H1 (cell line): ENCODE measurements at regions not wholly inside any gene's neighbourhood (a gene's known extent, or its start where the extent isn't known, plus 50 kb on each side); places are given as distances from the start of the nearest gene placed in this dataset.

ENCODE experiments used
- CREB1 ChIP-seq: IDR thresholded peaks from 2 replicates; pipeline ENCODE4 v1.6.1; 2012; ENCODE audit warnings: inconsistent platforms
- CTBP2 ChIP-seq: IDR thresholded peaks from 2 replicates; pipeline ENCODE4 v1.7.0; 2011; ENCODE audit warnings: borderline replicate concordance, mild to moderate bottlenecking, moderate library complexity, mixed read lengths, low read length; ENCODE audit not compliant: insufficient read depth, insufficient read length
- MAFK ChIP-seq: IDR thresholded peaks from 2 replicates; pipeline ENCODE4 v1.6.1; 2012; ENCODE audit warnings: low read depth, mild to moderate bottlenecking, improper control_type of control experiment, low read length
- NANOG ChIP-seq: IDR thresholded peaks from 2 replicates; pipeline ENCODE4 v1.6.1; 2011; ENCODE audit warnings: low read length, low read depth, mild to moderate bottlenecking, inconsistent platforms; ENCODE audit not compliant: insufficient read depth, poor library complexity, severe bottlenecking
- RXRA ChIP-seq: IDR thresholded peaks from 2 replicates; pipeline ENCODE4 v1.6.1; 2011; ENCODE audit warnings: low read depth, mild to moderate bottlenecking, low read length, moderate library complexity; ENCODE audit not compliant: insufficient read depth
- SP1 ChIP-seq: IDR thresholded peaks from 2 replicates; pipeline ENCODE4 v1.6.1; 2011; ENCODE audit warnings: low read depth, low read length
- TCF12 ChIP-seq: IDR thresholded peaks from 2 replicates; pipeline ENCODE4 v1.6.1; 2011; ENCODE audit warnings: low read depth, mild to moderate bottlenecking, low read length
- TEAD4 ChIP-seq: IDR thresholded peaks from 2 replicates; pipeline ENCODE4 v1.6.1; 2012; ENCODE audit warnings: low read depth, low read length, inconsistent platforms, mixed read lengths

GRCh38 chr2:52356556-52356955 lies 1324.6 kb upstream of the NRXN1 start (continued):
- no peak for TF ChIP-seq NANOG
- TF ChIP-seq CREB1, result no peak
- TF ChIP-seq SP1, result no peak
- no peak for TF ChIP-seq TCF12
- no peak for TF ChIP-seq TEAD4
- TF ChIP-seq RXRA, result no peak
- no peak for TF ChIP-seq MAFK
- no peak for TF ChIP-seq CTBP2
- TF ChIP-seq, all 59 proteins: peak for 0
